HG03196 (cell line): ENCODE measurements at regions not wholly inside any gene's neighbourhood (a gene's known extent, or its start where the extent isn't known, plus 50 kb on each side); places are given as distances from the start of the nearest gene placed in this dataset.

Source experiments
- ATAC-seq: cut with Tn5 transposase; IDR thresholded peaks from one replicate; pipeline ENCODE4 v1.9.1; 2021; ENCODE audit not compliant: unreplicated experiment

- ATAC-seq, result no peak
These were observed 434.1 kb upstream of the SEMA6D start for GRCh38 chr15:47283246-47283645.

- ATAC-seq, result no peak
These were observed 428.5 kb upstream of the SEMA6D start for GRCh38 chr15:47288794-47289193.

- ATAC-seq, result no peak
These were observed 427.6 kb upstream of the SEMA6D start for GRCh38 chr15:47289656-47290055.

GRCh38 chr15:47291767-47292166 is 425.5 kb upstream of the SEMA6D start:
- no peak for ATAC-seq

GRCh38 chr15:47292638-47293190 is 424.6 kb upstream of the SEMA6D start:
- no peak for ATAC-seq

- ATAC-seq, result no peak
These were observed 423.7 kb upstream of the SEMA6D start for GRCh38 chr15:47293466-47294162.

GRCh38 chr15:47294765-47295259 is 422.5 kb upstream of the SEMA6D start:
- no peak for ATAC-seq

- ATAC-seq, result no peak
These were observed 420.4 kb upstream of the SEMA6D start for GRCh38 chr15:47296881-47297280.

- ATAC-seq, result no peak
These were observed 417.4 kb upstream of the SEMA6D start for GRCh38 chr15:47299846-47300434.

GRCh38 chr15:47300596-47300995 is 416.7 kb upstream of the SEMA6D start:
- no peak for ATAC-seq

GRCh38 chr15:47301481-47301880 is 415.8 kb upstream of the SEMA6D start:
- no peak for ATAC-seq

GRCh38 chr15:47304656-47305055 is 412.6 kb upstream of the SEMA6D start:
- ATAC-seq, result no peak

GRCh38 chr15:47312161-47312560 is 405.1 kb upstream of the SEMA6D start:
- no peak for ATAC-seq

- ATAC-seq, result no peak
These were observed 390.6 kb upstream of the SEMA6D start for GRCh38 chr15:47326410-47327333.

GRCh38 chr15:47331829-47332393 is 385.4 kb upstream of the SEMA6D start:
- ATAC-seq, result no peak

- ATAC-seq, result no peak
These were observed 384.8 kb upstream of the SEMA6D start for GRCh38 chr15:47332481-47332880.

- no peak for ATAC-seq
These were observed 383.6 kb upstream of the SEMA6D start for GRCh38 chr15:47333734-47334133.

- ATAC-seq, result no peak
These were observed 382.3 kb upstream of the SEMA6D start for GRCh38 chr15:47334805-47335535.

GRCh38 chr15:47337106-47337505 is 380.2 kb upstream of the SEMA6D start:
- no peak for ATAC-seq

GRCh38 chr15:47337836-47338235 is 379.5 kb upstream of the SEMA6D start:
- no peak for ATAC-seq
